GM23248 (cell line): ENCODE measurements at regions not wholly inside any gene's neighbourhood (a gene's known extent, or its start where the extent isn't known, plus 50 kb on each side); places are given as distances from the start of the nearest gene placed in this dataset.
A peak's percentile ranks its signal among the peaks of the same experiment; 100 is the strongest.

Experiments
- DNase-seq: peaks from one replicate; pipeline ENCODE4 v3.0.0-alpha.2; 2015
- H2AFZ ChIP-seq: fragments of 200-600 bp; sonication (generic); 2 replicates; pipeline ENCODE4 v1.6.1; 2016; ENCODE audit warnings: antibody characterized with exemption
- H3F3A ChIP-seq: fragments of 200-600 bp; sonication (generic); 2 replicates; pipeline ENCODE4 v1.6.1; 2016; ENCODE audit warnings: mild to moderate bottlenecking, antibody characterized with exemption, mixed run types; ENCODE audit not compliant: insufficient read depth
- H3K27ac ChIP-seq: fragments of 200-600 bp; sonication (generic); 2 replicates; pipeline ENCODE4 v1.5.1; 2016; ENCODE audit warnings: mild to moderate bottlenecking
- H3K27me3 ChIP-seq: fragments of 200-600 bp; sonication (generic); replicated peaks from 2 replicates; pipeline ENCODE4 v1.6.1; 2016; ENCODE audit warnings: mild to moderate bottlenecking; ENCODE audit not compliant: insufficient read depth
- H3K36me3 ChIP-seq: fragments of 200-600 bp; sonication (generic); 2 replicates; pipeline ENCODE4 v1.6.1; 2016; ENCODE audit warnings: low read depth, mild to moderate bottlenecking
- H3K4me1 ChIP-seq: fragments of 200-600 bp; sonication (generic); 2 replicates; pipeline ENCODE4 v1.6.1; 2016; ENCODE audit warnings: mild to moderate bottlenecking; ENCODE audit not compliant: insufficient read depth
- H3K4me2 ChIP-seq: fragments of 200-600 bp; sonication (generic); one replicate; pipeline ENCODE4 v1.6.1; 2016; ENCODE audit warnings: mild to moderate bottlenecking; ENCODE audit not compliant: unreplicated experiment
- H3K4me3 ChIP-seq: fragments of 200-600 bp; sonication (generic); 2 replicates; pipeline ENCODE4 v1.5.1; 2016; ENCODE audit warnings: mild to moderate bottlenecking
- H3K79me2 ChIP-seq: fragments of 200-600 bp; sonication (generic); 2 replicates; pipeline ENCODE4 v1.6.1; 2016; ENCODE audit warnings: mild to moderate bottlenecking; ENCODE audit not compliant: insufficient read depth
- H3K9ac ChIP-seq: fragments of 200-600 bp; sonication (generic); 2 replicates; pipeline ENCODE4 v1.6.1; 2016; ENCODE audit warnings: mild to moderate bottlenecking
- H3K9me2 ChIP-seq: fragments of 200-600 bp; sonication (generic); 2 replicates; pipeline ENCODE4 v1.6.1; 2016; ENCODE audit warnings: mixed run types, mild to moderate bottlenecking, moderate library complexity; ENCODE audit not compliant: insufficient read depth
- H3K9me3 ChIP-seq: fragments of 200-600 bp; sonication (generic); one replicate; pipeline ENCODE4 v1.6.1; 2017; ENCODE audit warnings: low read depth
- H4K20me1 ChIP-seq: fragments of 200-600 bp; sonication (generic); 2 replicates; pipeline ENCODE4 v1.6.0; 2016; ENCODE audit not compliant: insufficient read depth
- EZH2 ChIP-seq: fragments of 200-600 bp; sonication (generic); IDR thresholded peaks from 2 replicates; pipeline ENCODE4 v1.6.1; 2018; ENCODE audit warnings: antibody characterized with exemption, mild to moderate bottlenecking; ENCODE audit not compliant: insufficient read depth, poor library complexity, severe bottlenecking
- EZH2phosphoT487 ChIP-seq: fragments of 200-600 bp; sonication (generic); IDR thresholded peaks from 2 replicates; pipeline ENCODE4 v1.6.1; 2018; ENCODE audit warnings: antibody characterized with exemption, moderate library complexity, mild to moderate bottlenecking, low read depth; ENCODE audit not compliant: insufficient read depth
- WGBS, 2 experiments: methylation state at CpG; one replicate each; pipeline ENCODE4 v1.1.6; 2015 to 2017; ENCODE audit warnings: low lambda C conversion rate in 2 of 2, low coverage in 1 of 2; ENCODE audit errors: missing lambda C conversion rate in 2 of 2; 5-methylcytosine and 5-hydroxymethylcytosine counted together
- in situ Hi-C: fragments of 300-500 bp; cut with MboI; formaldehyde crosslinking; loops from 2 replicates; pipeline ENCODE4 v1.15.0; 2020

- no peaks in the 10 kb centered on the region for H3K9me3 ChIP-seq
- TF ChIP-seq EZH2 (no peak), EZH2phosphoT487 (no peak)
- no peak overlapping the region for H3K4me2 ChIP-seq
- no peaks in the 10 kb centered on the region for H4K20me1 ChIP-seq
- in situ Hi-C loops, result no loop called here
- H3K9ac ChIP-seq, result no peak overlapping the region
- no peak overlapping the region for H2AFZ ChIP-seq
- WGBS, 2 experiments, result 23 to 28% methylated on average over 2 of the region's 2 CpGs
- no peaks in the 10 kb centered on the region for H3K79me2 ChIP-seq
- no peaks in the 10 kb centered on the region for H3K9me2 ChIP-seq
- H3F3A ChIP-seq, result no peaks in the 10 kb centered on the region
- H3K36me3 ChIP-seq, result no peaks in the 10 kb centered on the region
- peak; percentile 1 for DNase-seq
- H3K4me3 ChIP-seq, result no peak overlapping the region
- no peaks in the 10 kb centered on the region for H3K27me3 ChIP-seq
- no peaks in the 10 kb centered on the region for H3K4me1 ChIP-seq
- no peak overlapping the region for H3K27ac ChIP-seq
Observed at GRCh38 chrX:112577146-112577545, 102.6 kb downstream of the LHFPL1 start.

- Histone ChIP-seq H3K4me2 (no peak overlapping the region), H3K4me3 (no peak overlapping the region), H3K36me3 (no peaks in the 10 kb centered on the region), H2AFZ (no peak overlapping the region), H3K9me2 (no peaks in the 10 kb centered on the region), H3K27ac (no peak overlapping the region), H3K79me2 (no peaks in the 10 kb centered on the region), H4K20me1 (no peaks in the 10 kb centered on the region), H3K4me1 (no peaks in the 10 kb centered on the region), H3K9me3 (no peaks in the 10 kb centered on the region), H3F3A (no peaks in the 10 kb centered on the region), H3K27me3 (no peaks in the 10 kb centered on the region), H3K9ac (no peak overlapping the region)
- 67 to 75% methylated on average over 1 of the region's 1 CpG for WGBS, 2 experiments
- no peak for DNase-seq
- in situ Hi-C loops, result no loop called here
- TF ChIP-seq EZH2phosphoT487 (no peak), EZH2 (no peak)
Observed at GRCh38 chrX:112571388-112571787, 108.3 kb downstream of the LHFPL1 start.

- H2AFZ ChIP-seq, result no peak overlapping the region
- no peaks in the 10 kb centered on the region for H3K9me3 ChIP-seq
- no peak overlapping the region for H3K4me3 ChIP-seq
- H3K4me1 ChIP-seq, result no peaks in the 10 kb centered on the region
- no peak overlapping the region for H3K4me2 ChIP-seq
- no peaks in the 10 kb centered on the region for H3K9me2 ChIP-seq
- H3K27me3 ChIP-seq, result no peaks in the 10 kb centered on the region
- H3F3A ChIP-seq, result no peaks in the 10 kb centered on the region
- WGBS, 2 experiments, result 16% methylated on average over 2 to 3 of the region's 3 CpGs
- no peak for DNase-seq
- no peak overlapping the region for H3K27ac ChIP-seq
- in situ Hi-C loops, result no loop called here
- H4K20me1 ChIP-seq, result no peaks in the 10 kb centered on the region
- H3K79me2 ChIP-seq, result no peaks in the 10 kb centered on the region
- H3K36me3 ChIP-seq, result no peaks in the 10 kb centered on the region
- H3K9ac ChIP-seq, result no peak overlapping the region
- no peak for TF ChIP-seq EZH2phosphoT487
- TF ChIP-seq EZH2, result no peak
Observed at GRCh38 chrX:112555831-112556230, 123.9 kb downstream of the LHFPL1 start.

- H3K27ac ChIP-seq, result no peak overlapping the region
- no peak for DNase-seq
- no peak overlapping the region for H3K4me2 ChIP-seq
- no peaks in the 10 kb centered on the region for H3K27me3 ChIP-seq
- H3K9me3 ChIP-seq, result no peaks in the 10 kb centered on the region
- H3K4me3 ChIP-seq, result no peak overlapping the region
- H2AFZ ChIP-seq, result no peak overlapping the region
- TF ChIP-seq EZH2phosphoT487 (no peak), EZH2 (no peak)
- no peaks in the 10 kb centered on the region for H3F3A ChIP-seq
- no peak overlapping the region for H3K9ac ChIP-seq
- in situ Hi-C loops, result no loop called here
- 61 to 68% methylated on average over 4 of the region's 4 CpGs for WGBS, 2 experiments
- no peaks in the 10 kb centered on the region for H3K9me2 ChIP-seq
- H3K36me3 ChIP-seq, result no peaks in the 10 kb centered on the region
- H3K79me2 ChIP-seq, result no peaks in the 10 kb centered on the region
- no peaks in the 10 kb centered on the region for H4K20me1 ChIP-seq
- H3K4me1 ChIP-seq, result no peaks in the 10 kb centered on the region
Observed at GRCh38 chrX:112545051-112545450, 134.7 kb downstream of the LHFPL1 start.

GRCh38 chrX:112536544-112536943 is 143.2 kb downstream of the LHFPL1 start:
- Histone ChIP-seq H4K20me1 (no peaks in the 10 kb centered on the region), H3K9me2 (no peaks in the 10 kb centered on the region), H3K27ac (no peak overlapping the region), H3K4me2 (no peak overlapping the region), H3K4me3 (no peak overlapping the region), H3K4me1 (no peaks in the 10 kb centered on the region), H3F3A (no peaks in the 10 kb centered on the region), H3K36me3 (no peaks in the 10 kb centered on the region), H3K9me3 (no peaks in the 10 kb centered on the region), H3K79me2 (no peaks in the 10 kb centered on the region), H2AFZ (no peak overlapping the region), H3K27me3 (no peaks in the 10 kb centered on the region), H3K9ac (no peak overlapping the region)
- no peak for DNase-seq
- TF ChIP-seq EZH2 (no peak), EZH2phosphoT487 (no peak)
- in situ Hi-C loops, result no loop called here
- 14 to 40% methylated on average over 2 of the region's 2 CpGs for WGBS, 2 experiments
